MM.1S (cell line): ENCODE measurements at regions not wholly inside any gene's neighbourhood (a gene's known extent, or its start where the extent isn't known, plus 50 kb on each side); places are given as distances from the start of the nearest gene placed in this dataset.

Experiments
- CTCF ChIP-seq: fragments of 300-600 bp; sonication (generic); IDR thresholded peaks from 2 replicates; pipeline ENCODE4 v1.5.1; 2016; ENCODE audit warnings: antibody characterized with exemption, low read length, mixed read lengths
- EZH2 ChIP-seq: fragments of 300-600 bp; sonication (generic); optimal IDR thresholded peaks from 2 replicates; pipeline ENCODE3; 2017; ENCODE audit warnings: low read depth, mild to moderate bottlenecking, antibody characterized with exemption, low read length, mixed read lengths

GRCh38 chr9:85414390-85414789 lies 327.4 kb downstream of the AGTPBP1 start:
- TF ChIP-seq CTCF (no peak), EZH2 (no peak)
